ENCODE measurements at regions not wholly inside any gene's neighbourhood (a gene's known extent, or its start where the extent isn't known, plus 50 kb on each side); places are given as distances from the start of the nearest gene placed in this dataset.
"Not testable (repeated sequence)": the region's sequence is repeated elsewhere in the genome, so short reads cannot be mapped to it uniquely, and the experiment has no call there.

- DNase-seq, result no peak
These were observed 100.5 kb downstream of the SLC4A3 start for GRCh38 chr2:219727771-219728429.

GRCh38 chr2:219728991-219729487, 101.6 kb downstream of the SLC4A3 start:
- DNase-seq, result no peak

DNA sequence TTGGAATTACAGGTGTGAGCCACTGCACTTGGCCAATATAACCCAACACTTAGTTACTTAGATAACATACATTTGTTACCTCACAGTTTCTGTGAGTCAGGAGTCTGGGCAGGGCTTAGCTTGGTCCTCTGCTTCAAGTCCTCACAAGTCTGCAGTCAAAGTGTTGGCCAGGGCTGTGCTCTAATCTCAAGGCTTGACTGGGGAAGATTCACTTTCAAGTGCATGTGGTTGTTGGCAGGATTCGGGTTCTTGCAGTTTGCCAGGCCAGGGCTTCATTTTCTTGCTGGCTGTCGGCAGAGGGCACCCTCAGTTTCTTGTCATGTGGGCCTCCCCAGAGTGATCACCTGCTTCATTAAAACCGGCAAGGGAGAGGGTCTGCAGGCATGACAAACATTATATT, 103.7 kb downstream of the SLC4A3 start:
- no peak for DNase-seq

DNA sequence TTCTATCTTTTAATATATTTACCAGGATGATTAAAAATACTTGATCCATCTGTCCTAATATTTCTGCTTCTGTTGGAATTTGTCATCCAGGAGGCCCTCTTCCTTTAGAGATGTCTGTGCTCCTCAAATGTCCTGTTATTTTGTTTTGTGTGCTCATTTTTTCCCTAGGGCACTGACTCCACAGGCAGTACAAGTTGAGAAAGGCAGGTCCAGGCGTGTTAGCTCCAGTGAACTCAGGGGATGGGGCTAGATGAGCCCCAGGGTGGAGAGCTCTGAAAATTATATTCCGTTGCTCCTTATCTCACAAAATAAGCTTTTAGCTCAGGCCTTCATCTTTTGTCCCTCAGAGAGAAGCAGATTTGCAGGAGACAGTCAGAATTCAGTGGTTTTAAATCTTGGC, 105.7 kb downstream of the SLC4A3 start:
- no peak for DNase-seq

DNA sequence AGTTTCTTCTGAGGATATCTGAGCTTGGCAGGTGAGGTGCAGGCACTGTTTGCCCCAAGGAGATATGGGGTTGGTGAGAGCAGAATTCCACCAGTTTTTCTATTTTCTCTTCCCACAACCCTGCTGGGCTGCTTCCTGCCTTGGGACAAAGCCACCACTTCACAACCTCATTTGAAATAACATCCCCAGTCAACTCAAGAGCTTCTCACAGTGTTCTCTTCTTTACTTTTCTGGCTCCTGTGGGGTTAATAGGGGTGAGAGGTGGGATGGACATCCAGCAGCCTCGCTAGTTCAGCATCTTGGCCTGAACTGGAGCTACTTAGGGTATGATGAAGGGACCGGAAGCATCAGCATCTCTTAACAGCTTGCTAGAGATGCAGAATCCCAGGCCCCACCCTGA, 106.3 kb downstream of the SLC4A3 start:
- DNase-seq, result no peak

GRCh38 chr2:219736209-219736608, 108.8 kb downstream of the SLC4A3 start:
- DNase-seq, result peak; percentile 23 to 43

DNA sequence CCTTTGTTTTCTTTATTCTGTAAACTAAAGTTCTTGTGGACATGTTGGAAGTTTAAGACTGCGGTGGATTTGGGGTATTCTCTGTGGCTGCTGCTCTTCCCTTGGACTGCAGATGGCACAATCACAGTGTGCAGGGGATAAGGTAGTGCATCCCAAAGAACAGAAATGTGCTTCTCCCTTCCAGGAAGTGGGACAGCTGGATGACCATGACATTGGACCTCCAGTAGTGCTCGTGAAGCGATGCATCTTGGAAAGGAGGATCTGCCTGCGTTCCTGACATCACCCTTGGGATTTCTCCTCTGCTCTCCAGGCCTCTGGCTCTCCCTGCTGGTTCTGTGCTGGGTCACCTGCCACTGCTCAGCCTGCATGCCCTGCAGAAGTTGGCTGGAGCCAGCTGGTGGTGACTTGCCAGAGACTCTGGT, 109.9 kb downstream of the SLC4A3 start:
- no peak for DNase-seq

DNA sequence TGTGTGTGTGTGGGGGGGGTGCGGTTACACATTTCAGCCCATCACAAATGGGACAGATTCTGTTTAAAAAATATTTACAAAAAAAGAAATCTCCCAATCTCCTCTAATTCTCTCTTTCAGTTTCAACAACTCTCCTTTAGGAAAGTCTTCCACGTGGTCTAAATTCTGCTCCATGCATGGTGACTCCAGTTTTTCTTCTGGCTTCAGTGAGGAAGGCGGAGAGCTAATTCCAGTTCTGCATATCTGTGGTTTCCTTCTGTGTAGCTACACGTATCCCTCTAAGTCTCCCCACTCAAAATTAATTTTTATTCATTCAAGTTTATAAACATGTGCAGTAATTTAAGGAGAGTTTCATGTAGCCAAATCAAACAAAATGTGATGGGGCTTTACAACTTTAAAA, 111.6 kb downstream of the SLC4A3 start:
- no peak for DNase-seq

DNA sequence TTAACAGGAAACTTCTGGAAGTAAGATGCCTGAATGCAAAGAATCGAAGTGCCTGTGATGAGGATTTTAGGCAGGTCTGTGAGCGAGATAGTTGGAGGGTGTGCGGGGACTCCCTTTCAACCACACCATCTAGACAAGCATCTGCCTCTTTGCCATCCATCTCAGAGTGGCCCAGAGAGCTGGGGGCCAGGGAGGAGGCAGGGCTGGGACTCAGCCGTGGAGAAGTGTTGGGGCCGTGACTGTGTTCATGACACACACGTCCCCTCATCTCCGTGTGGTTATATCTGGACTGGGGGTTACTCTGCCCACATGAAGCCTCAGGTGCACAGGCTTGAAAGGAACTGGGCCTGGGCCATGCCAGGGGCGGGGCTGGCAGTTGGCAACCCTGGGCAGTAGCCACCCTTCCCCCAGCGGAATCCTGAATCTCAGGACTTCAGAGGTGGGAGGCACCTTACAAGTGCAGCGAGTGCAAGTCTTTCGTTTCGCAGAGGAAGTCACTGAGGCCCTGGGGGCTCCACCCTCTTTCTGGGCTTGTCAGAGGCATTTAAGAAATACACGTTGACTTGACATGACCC, 112.5 kb downstream of the SLC4A3 start:
- DNase-seq, result no peak

DNA sequence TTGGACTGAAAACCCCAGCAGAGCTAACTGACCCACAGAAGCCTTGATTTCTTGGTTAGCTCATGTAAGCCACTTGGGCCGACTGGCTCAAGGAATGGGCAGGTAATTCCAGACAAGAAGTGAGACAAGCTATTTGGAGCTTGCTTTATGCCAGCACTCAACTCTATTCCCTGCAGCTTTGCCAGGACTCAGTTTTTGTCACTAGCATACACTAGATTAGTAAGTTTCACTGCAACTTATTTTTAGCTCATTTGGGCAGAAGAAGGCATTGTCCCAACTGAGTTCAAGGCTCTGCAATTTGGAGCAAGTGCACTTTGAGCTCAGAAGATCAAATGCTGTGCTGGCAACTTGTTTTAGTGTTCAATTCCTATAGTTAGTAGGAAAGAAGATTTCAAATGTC, 116.1 kb downstream of the SLC4A3 start:
- DNase-seq, result no peak

DNA sequence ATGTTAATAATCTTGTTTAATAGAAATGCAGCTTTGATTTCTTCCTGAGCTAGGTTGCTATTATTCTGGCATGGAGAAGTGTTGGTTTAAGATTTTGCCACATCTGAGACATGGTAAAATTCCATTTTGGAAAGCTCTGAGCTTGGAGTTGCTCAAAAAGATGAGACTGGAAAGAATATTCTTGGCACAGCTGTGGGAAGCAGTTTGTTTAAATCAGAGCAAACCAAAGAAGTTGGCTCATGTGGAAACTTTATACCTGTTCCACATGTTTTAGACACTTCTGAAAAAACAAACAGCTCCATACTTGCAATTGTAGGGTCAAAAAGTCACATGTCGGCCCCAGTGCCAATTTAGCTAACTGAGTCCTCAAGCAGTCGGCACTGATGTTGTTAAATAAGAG, 116.6 kb downstream of the SLC4A3 start:
- no peak for DNase-seq

- DNase-seq, result no peak
These were observed 117.2 kb downstream of the SLC4A3 start for GRCh38 chr2:219744600-219744999.

DNA sequence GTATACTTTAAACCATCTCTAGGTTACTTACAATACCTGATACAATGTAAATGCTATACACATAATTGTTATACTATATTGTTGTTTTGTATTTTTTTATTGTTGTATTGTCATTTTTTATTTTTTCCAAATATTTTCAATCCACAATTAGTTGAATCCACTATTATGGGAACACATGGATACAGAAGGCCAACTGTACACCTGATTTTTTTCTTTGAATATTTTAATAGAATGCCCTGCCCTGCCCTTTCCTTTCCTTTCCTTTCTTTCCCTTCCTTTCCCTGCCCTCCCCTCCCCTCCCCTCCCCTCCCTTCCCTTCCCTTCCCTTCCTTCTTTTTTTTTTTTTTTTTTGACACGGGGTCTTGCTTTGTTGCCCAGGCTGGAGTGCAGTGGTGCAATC, 120.2 kb downstream of the SLC4A3 start:
- no peak for DNase-seq

DNA sequence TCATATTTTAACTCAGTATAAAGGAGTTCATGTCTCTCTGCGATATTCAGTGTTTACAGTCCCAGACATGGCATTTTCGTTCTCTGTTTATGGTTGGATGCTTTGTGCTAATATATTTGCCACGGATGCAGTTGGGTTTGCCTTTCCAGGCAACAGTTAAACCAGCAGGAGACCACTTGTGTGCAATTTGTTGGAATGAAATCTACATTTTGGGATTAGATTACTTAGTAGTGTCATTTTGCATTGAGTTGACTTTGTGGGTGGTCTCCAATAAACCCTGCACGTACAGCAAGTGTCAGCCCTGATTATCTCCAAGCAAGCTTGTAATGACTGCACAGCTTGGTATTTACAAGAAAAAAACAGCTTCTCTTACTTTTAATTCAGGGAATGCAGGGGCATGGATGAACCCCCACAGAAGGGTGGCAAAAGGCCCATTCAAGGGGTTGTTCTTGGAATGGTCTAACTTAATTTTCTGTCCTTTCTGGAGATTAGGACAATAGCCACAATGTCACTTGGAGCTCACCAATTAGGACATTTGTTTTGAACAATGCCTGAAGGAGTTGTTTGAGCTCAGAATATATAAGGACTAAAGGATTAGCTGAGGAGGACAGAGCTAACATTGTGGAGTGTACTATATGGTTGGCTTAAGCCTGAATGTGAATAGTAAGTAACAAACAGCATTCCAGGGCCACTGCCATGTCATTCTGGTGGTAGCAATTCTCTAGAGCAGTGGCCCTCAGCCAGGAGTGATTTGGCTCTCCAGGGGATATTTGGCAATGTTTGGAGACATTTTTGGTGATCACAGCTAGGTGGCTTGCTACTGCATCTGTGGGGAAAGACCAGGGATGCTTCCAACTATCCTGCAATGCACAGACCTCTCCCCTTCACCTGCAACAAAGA, 121.5 kb downstream of the SLC4A3 start:
- DNase-seq, result no peak

DNA sequence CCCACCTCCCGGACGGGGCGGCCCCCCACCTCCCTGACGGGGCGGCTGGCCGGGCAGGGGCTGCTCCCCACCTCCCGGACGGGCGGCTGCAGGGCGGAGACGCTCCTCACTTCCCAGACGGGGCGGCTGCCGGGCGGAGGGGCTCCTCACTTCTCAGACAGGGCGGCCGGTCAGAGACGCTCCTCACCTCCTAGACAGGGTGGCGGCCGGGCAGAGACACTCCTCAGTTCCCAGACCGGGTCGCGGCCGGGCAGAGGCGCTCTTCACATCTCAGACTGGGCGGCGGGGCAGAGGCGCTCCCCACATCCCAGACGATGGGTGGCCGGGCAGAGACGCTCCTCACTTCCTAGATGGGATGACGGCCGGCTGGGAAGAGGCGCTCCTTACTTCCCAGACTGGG, 123.7 kb downstream of the SLC4A3 start:
- not testable (repeated sequence) for DNase-seq

GRCh38 chr2:219752726-219753125, 125.3 kb downstream of the SLC4A3 start:
- DNase-seq, result no peak

DNA sequence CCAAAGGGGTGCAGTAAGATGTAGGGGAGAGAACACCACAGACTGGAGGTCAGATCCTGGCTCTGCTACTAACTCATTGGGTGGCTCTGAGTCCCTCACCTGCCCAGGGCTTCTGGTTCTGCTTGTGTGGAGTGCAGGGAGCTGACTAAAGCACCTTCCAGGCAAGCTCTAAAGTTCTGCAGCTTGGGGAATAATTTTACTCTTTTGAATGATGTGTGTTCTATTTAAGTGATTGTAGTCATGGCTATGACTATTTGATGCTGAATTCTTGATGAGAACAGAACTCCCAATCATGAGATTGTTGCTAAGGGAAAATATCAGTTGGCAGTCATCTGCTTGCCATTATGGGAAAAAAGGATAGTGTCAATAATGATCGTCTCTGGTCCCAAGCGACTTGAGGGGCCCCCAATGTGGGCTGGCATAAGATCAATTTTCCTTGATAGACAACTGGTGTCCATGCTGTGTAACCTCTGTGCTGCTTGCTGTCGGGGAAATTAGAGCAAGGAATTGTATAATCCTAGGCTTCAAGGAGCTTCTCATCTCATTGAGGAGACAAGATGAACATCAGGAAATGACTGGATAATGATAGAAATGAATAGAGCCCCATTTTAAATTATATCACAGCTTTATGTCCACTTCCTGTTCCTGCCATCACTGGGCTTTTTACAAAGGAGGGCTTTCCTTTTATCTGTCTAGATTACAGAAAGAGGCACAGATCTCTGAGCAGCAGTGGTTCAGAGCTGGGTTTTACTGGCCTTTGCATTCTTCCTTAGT, 131.7 kb downstream of the SLC4A3 start:
- no peak for DNase-seq

GRCh38 chr2:219759801-219760200, 132.4 kb downstream of the SLC4A3 start:
- no peak for DNase-seq

DNA sequence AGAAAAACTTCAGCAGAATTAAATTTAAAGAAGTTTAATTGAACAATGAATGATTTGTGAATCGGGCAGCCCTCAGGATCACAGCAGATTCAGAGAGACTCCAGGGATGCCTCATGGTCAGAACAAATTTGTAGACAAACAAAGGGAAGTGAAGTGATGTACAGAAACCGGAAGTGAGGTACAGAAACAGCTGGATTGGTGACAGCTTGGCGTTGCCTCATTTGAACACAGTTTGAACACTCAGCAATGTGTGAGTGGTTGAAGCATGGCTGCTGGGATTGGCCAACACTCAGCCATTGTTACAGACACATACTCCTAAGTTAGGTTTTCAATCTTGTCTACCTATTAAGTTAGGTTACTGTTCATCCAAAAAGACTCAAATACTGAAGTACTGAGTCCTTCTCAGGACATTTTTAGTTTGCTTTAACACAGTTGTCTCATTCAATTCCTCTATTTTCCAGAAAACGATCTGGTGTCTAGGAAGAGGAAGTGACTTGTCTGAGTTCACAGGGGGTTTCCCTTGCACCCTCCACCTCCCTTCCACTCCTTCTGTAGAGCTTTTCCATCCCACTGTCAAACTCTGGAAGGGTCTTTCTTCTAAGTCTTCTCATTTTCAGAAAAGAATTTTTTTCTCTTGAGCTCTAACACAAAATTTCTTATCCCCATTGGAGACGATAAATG, 137.9 kb downstream of the SLC4A3 start:
- no peak for DNase-seq

- DNase-seq, result no peak
These were observed 139.2 kb downstream of the SLC4A3 start for GRCh38 chr2:219766658-219767057.

DNA sequence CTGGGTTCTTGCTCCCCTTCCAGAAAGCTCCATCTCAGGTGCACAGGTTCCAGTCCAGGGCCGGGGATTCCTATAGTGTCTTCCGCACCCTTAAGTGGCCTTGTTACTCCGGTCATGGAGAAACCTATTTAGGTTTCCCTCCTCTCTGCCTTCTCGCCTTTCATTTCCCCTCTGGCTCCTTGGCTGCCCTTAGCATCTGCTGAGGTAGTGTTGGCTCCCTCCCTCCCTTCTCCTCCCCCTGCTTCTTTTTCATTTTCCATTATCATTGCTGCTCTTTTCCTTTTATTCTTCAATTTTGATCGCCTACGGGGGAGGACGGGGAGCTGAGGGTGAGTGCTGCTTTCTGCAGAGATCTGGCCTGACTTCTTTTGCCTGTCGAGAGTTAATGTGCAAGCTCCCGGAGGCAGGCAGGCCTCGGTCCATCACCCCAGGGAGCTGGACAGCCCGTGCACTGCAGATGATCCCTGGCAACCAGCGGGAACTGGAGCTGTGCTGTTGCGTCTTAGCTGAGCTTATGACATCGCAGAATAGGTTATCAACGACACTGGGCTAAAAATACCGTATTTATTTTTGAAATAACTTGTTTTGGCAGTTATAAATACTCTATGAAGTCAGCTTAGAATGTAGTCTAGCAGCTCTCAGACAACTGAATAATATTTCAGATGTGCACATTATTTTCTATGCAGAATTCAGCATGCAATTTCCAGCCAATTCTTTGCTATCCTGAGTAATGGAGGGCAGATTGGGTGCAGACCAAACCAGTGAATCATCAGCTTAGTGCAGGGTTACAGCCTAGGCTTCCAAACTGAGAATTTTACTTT, 141.9 kb downstream of the SLC4A3 start:
- no peak for DNase-seq
